Epithelial cell of proximal tubule (primary cell): ENCODE measurements at regions not wholly inside any gene's neighbourhood (a gene's known extent, or its start where the extent isn't known, plus 50 kb on each side); places are given as distances from the start of the nearest gene placed in this dataset.

Source experiments
- DNase-seq: peaks from one replicate; pipeline ENCODE4 v3.0.0-alpha.2; 2011; ENCODE audit warnings: low read depth
- H3K4me3 ChIP-seq: 2 replicates; pipeline ENCODE4 v1.5.1; 2011; ENCODE audit warnings: low read depth, mild to moderate bottlenecking, low read length
- TF ChIP-seq, protein P1 (sequence below): conservative IDR thresholded peaks from 2 replicates; pipeline ENCODE4 v1.5.1; 2012; ENCODE audit warnings: low read depth, mild to moderate bottlenecking, low read length

DNA sequence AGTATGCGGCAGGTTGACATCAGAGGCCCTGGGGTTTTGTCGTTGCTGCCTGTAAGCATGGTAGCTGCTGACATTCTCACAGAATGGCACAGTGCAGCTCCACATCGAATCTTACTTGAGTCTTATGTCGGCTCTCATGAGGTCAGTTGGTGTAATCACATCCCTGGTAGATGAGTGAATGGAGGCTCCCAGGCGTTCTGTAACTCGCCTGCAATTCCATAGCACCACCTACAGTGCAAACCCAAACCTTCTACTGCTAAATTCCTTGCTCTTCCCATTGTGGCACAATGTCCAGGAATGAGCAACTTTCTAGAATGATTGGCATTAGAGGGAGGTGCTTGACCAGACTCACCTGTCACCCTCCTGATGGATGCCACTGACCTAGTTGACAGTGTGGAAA, 578.4 kb downstream of the CCDC171 start:
- H3K4me3 ChIP-seq: no peak overlapping the region
- TF ChIP-seq, protein P1, sequence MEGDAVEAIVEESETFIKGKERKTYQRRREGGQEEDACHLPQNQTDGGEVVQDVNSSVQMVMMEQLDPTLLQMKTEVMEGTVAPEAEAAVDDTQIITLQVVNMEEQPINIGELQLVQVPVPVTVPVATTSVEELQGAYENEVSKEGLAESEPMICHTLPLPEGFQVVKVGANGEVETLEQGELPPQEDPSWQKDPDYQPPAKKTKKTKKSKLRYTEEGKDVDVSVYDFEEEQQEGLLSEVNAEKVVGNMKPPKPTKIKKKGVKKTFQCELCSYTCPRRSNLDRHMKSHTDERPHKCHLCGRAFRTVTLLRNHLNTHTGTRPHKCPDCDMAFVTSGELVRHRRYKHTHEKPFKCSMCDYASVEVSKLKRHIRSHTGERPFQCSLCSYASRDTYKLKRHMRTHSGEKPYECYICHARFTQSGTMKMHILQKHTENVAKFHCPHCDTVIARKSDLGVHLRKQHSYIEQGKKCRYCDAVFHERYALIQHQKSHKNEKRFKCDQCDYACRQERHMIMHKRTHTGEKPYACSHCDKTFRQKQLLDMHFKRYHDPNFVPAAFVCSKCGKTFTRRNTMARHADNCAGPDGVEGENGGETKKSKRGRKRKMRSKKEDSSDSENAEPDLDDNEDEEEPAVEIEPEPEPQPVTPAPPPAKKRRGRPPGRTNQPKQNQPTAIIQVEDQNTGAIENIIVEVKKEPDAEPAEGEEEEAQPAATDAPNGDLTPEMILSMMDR: peak; percentile 59
- peak; percentile 16 for DNase-seq

- TF ChIP-seq, protein P1: no peak
- no peak for DNase-seq
- H3K4me3 ChIP-seq: no peak overlapping the region
Observed at GRCh38 chr9:16132513-16132912, 579.7 kb downstream of the CCDC171 start.

DNA sequence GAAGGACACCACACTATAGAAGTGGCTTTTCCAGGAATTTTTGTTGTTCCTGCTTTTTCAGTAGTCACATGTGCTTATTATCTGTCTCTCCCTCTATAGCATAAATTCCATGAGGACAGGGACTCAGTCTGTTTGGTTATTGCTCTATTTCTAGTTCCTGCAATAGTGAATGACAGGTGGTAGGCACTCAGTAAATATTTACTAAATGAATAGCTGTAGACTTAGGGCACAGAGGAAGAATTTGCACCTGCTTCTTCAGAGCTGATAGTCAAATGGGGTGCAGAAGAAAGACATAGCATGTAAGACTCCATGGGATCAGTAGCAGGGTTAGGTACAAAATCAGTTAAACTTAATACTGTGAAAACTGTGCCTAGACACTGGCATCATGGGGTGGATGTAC, 580.2 kb downstream of the CCDC171 start:
- no peak for DNase-seq
- TF ChIP-seq, protein P1: no peak
- H3K4me3 ChIP-seq: no peak overlapping the region

DNA sequence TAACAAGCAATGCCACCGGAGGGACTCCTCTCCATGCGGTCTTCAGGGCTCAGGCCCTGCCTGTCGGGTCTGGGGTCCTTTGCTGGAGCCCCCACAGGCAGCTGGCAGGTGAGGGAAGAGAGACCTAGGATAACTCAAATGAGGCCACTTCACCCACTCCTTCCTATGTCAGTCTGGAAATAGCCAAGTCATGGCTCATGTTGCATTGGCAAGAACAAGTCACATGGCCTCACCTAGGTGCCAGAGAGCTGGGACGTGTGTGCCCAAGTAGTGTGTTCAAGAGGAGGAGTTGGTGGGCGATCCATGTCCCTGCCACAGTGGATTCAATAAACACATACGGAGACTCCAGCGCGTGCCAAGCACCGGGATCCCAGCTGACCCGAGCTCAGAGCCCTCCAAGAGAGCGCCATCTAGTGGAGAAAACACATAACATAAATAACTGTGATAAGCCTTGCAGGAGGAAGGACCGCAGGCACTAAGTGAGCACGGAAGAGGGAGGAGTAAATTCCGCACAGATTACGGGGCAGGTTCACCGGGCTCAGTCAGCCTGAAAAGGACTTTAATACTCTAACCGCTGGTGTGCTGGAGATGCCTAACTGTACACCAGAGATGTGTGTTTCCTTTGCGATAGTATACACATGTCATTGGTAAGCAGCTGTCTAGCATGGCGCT, 580.8 kb downstream of the CCDC171 start:
- TF ChIP-seq, protein P1: peak; percentile 82
- DNase-seq: peak; percentile 67
- H3K4me3 ChIP-seq: no peak overlapping the region

- H3K4me3 ChIP-seq: no peak overlapping the region
- DNase-seq: no peak
- TF ChIP-seq, protein P1: no peak
Observed at GRCh38 chr9:16134351-16134750, 581.5 kb downstream of the CCDC171 start.

GRCh38 chr9:16135968-16136367, 583.1 kb downstream of the CCDC171 start:
- H3K4me3 ChIP-seq: no peak overlapping the region
- DNase-seq: no peak
- TF ChIP-seq, protein P1: no peak

DNA sequence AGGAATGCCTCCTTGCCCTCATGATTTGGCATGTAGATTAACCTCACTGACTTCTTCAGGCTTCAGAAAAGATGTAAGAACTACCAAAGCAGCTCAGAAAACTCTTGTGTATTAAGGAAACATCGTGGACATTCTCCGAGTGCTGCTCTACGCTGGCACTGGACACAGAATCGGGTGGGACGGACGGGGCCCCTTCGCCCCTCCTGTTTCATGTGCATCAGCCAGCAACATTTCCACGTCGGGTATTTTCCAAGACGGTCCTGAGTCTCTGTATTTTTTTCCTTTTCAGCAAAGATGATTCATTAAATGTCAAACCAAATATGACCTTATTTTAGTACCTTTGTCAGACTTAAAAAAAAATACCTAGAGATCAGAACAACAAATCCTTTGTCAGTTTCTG, 583.6 kb downstream of the CCDC171 start:
- no peak overlapping the region for H3K4me3 ChIP-seq
- DNase-seq: no peak
- TF ChIP-seq, protein P1: no peak
